Brain microvascular endothelial cell (primary cell): ENCODE measurements at regions not wholly inside any gene's neighbourhood (a gene's known extent, or its start where the extent isn't known, plus 50 kb on each side); places are given as distances from the start of the nearest gene placed in this dataset.

Source experiments
- DNase-seq: peaks from one replicate; pipeline ENCODE4 v3.0.0-alpha.2; 2020
- H3K27ac ChIP-seq: fragments of 250-450 bp; sonication (Bioruptor Pico); 2 replicates; pipeline ENCODE4 v1.5.1; 2020; ENCODE audit warnings: mild to moderate bottlenecking, moderate library complexity
- H3K27me3 ChIP-seq: fragments of 250-450 bp; sonication (Bioruptor Pico); replicated peaks from 2 replicates; pipeline ENCODE4 v1.5.1; 2020; ENCODE audit warnings: mild to moderate bottlenecking
- H3K36me3 ChIP-seq: fragments of 250-450 bp; sonication (Bioruptor Pico); replicated peaks from 2 replicates; pipeline ENCODE4 v1.5.1; 2020; ENCODE audit warnings: mild to moderate bottlenecking
- H3K4me3 ChIP-seq: 2 replicates; pipeline ENCODE4 v1.5.1; 2011; ENCODE audit warnings: low read depth, mild to moderate bottlenecking, control low read depth, low read length, moderate library complexity
- in situ Hi-C: cut with HindIII; loops from 2 replicates; pipeline ENCODE4 v1.10.0; 2017; ENCODE audit warnings: low sequenced_read_pairs, low pct_ligation_motif_present
- TF ChIP-seq, protein P1 (sequence below): IDR thresholded peaks from 2 replicates; pipeline ENCODE4 v1.5.1; 2011; ENCODE audit warnings: low read depth, mild to moderate bottlenecking, moderate library complexity, low read length, control low read depth, inconsistent platforms; ENCODE audit errors: missing control alignments

DNA sequence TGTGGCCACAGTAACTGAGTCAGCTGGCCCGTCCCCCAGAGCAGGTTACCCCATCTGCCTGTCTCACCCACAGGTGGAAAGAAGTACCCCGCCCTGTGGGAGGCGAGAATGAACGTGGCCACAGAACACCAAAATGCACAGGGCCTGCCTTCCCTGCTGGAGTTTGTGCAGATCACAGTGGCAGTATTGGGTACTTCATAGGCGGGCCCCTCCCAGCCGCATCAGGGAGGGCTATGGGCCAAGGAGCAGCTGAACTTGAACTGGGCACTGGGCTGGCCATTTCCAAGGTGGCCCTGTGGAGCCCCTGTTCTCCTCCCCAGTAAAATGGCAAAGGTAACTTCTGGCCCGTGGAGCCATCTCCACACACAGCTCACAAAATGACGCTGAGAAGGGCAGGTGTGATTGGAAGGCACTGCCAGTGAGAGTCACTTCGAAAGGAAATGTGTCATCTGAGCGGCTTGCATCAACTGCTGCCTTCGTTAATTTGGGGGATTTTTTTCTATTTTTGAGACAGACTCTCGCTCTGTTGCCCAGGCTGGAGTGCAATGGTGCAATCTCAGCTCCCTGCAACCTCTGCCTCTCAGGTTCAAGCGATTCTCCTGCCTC is 162.9 kb downstream of the ENGASE start:
- in situ Hi-C loops: no loop called here
- TF ChIP-seq, protein P1, sequence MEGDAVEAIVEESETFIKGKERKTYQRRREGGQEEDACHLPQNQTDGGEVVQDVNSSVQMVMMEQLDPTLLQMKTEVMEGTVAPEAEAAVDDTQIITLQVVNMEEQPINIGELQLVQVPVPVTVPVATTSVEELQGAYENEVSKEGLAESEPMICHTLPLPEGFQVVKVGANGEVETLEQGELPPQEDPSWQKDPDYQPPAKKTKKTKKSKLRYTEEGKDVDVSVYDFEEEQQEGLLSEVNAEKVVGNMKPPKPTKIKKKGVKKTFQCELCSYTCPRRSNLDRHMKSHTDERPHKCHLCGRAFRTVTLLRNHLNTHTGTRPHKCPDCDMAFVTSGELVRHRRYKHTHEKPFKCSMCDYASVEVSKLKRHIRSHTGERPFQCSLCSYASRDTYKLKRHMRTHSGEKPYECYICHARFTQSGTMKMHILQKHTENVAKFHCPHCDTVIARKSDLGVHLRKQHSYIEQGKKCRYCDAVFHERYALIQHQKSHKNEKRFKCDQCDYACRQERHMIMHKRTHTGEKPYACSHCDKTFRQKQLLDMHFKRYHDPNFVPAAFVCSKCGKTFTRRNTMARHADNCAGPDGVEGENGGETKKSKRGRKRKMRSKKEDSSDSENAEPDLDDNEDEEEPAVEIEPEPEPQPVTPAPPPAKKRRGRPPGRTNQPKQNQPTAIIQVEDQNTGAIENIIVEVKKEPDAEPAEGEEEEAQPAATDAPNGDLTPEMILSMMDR: no peak
- no peak for DNase-seq
- no peaks in the 10 kb centered on the region for H3K36me3 ChIP-seq
- no peaks in the 10 kb centered on the region for H3K27me3 ChIP-seq
- H3K4me3 ChIP-seq: no peak overlapping the region
- H3K27ac ChIP-seq: no peak overlapping the region

DNA sequence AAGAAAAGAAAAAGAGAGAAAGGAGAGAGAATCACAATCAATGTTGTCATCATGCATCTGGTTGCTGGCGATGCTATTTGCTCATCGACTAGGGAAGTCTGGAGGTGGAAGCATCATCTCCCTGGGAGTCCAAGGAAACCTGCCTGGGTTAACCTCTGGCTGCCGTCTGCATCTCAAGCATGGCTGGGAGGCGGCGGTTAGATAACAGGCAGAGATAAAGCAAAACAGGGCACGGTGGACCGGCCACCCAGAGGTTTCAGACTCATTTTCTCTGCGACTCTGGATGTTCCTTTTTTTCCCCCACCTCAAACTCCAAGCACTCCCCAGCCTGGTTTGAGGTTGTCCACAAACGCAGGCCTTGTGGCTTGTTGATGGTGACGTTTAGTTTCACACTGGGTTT is 161.2 kb downstream of the ENGASE start:
- Histone ChIP-seq H3K4me3 (no peak overlapping the region), H3K36me3 (no peaks in the 10 kb centered on the region), H3K27ac (no peak overlapping the region), H3K27me3 (no peaks in the 10 kb centered on the region)
- in situ Hi-C loops: no loop called here
- TF ChIP-seq, protein P1: no peak
- no peak for DNase-seq

DNA sequence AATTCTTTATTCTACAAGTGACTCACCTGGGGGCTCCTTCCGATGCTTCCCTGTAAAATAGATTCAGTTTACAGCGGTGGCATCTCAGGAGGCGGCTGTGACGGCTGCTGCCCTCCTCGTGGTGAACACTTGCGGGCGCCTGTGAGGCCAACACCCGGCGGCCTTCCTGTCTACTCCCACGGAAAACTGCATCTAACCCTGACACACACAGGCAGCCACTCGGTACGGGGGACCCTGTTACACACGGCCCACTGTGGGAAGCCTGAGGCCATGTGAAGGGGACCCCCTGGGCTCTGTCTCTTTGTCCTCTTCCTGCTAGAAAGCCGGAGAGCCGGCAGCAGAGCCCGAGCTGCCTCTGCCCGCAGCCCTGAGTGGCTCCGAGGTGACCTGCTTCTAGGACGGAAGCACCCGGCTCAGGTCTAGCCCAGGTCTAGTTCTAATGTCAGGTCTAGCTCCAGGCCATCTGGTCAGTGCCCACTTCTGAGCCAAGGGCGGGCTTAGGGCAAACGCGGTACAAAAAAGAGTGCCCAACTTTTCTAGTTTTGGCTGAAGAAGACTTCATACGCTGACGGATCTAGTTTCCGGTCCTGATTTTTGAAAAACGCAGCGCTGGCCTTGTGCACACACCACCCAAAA is 159.4 kb downstream of the ENGASE start:
- no peaks in the 10 kb centered on the region for H3K36me3 ChIP-seq
- in situ Hi-C loops: no loop called here
- no peaks in the 10 kb centered on the region for H3K27me3 ChIP-seq
- no peak overlapping the region for H3K4me3 ChIP-seq
- TF ChIP-seq, protein P1: no peak
- no peak for DNase-seq
- no peak overlapping the region for H3K27ac ChIP-seq

DNA sequence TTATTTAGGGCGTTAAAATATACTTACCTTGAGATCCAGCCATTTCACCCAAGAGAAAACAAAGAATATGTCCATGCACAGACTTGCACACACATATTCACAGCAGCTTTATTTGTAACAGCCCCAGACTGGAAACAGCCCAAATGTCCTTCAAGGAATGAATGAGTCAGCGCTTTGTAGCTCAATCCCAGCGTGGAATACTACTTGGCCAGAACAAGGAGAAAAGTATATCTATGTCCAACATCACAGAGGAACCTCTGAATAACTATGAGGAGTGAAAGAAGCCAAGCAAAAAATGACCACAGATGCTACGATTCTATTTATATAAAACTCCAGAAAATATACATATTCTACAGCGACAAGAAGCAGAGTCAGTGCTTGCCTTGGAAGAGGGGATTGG is 158.3 kb downstream of the ENGASE start:
- TF ChIP-seq, protein P1: no peak
- in situ Hi-C loops: no loop called here
- no peaks in the 10 kb centered on the region for H3K36me3 ChIP-seq
- no peaks in the 10 kb centered on the region for H3K27me3 ChIP-seq
- H3K4me3 ChIP-seq: no peak overlapping the region
- no peak for DNase-seq
- H3K27ac ChIP-seq: no peak overlapping the region

DNA sequence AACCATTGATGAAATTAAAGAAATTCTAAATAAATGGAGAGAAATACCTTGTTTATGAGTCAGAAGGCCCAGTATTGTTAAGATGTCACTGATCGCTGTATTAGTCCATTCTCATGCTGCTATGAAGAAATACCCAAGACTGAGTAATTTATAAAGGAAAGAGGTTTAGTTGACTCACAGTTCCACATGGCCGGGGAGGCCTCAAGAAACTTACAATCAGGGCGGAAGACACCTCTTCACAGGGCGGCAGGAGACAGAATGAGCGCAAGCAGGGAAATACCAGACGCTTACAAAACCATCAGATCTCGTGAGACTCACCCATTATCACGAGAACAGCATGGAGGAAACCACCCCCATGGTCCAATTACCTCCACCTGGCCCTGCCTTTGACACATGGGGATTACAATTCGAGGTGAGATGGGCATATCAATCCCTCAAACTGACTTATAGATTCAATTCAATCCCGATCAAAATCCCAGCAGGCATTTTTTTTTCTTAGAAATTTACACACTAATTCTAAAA is 157.2 kb downstream of the ENGASE start:
- no peak overlapping the region for H3K4me3 ChIP-seq
- H3K27ac ChIP-seq: no peak overlapping the region
- TF ChIP-seq, protein P1: no peak
- DNase-seq: no peak
- no peaks in the 10 kb centered on the region for H3K27me3 ChIP-seq
- H3K36me3 ChIP-seq: no peaks in the 10 kb centered on the region
- in situ Hi-C loops: no loop called here
